ENCODE measurements at regions not wholly inside any gene's neighbourhood (a gene's known extent, or its start where the extent isn't known, plus 50 kb on each side); places are given as distances from the start of the nearest gene placed in this dataset.

GRCh38 chr2:217695033-217695520 is 307.7 kb downstream of the TNS1 start:
- Histone ChIP-seq H3K4me3 (ENCODE audit: low read length) (no peak overlapping the region), H3K27me3 (ENCODE audit: insufficient read depth, low read length) (no peaks in the 10 kb centered on the region), H3K36me3 (ENCODE audit: insufficient read depth, low read length) (no peaks in the 10 kb centered on the region), H3K9me3 (ENCODE audit: low read length) (no peaks in the 10 kb centered on the region), H2AFZ (ENCODE audit: low read depth, low read length) (no peak overlapping the region), H3K4me1 (ENCODE audit: insufficient read depth, low read length) (no peaks in the 10 kb centered on the region)

GRCh38 chr2:217694291-217694690 is 308.5 kb downstream of the TNS1 start:
- Histone ChIP-seq H3K36me3 (ENCODE audit: insufficient read depth, low read length) (no peaks in the 10 kb centered on the region), H3K27me3 (ENCODE audit: insufficient read depth, low read length) (no peaks in the 10 kb centered on the region), H2AFZ (ENCODE audit: low read depth, low read length) (no peak overlapping the region), H3K9me3 (ENCODE audit: low read length) (no peaks in the 10 kb centered on the region), H3K4me1 (ENCODE audit: insufficient read depth, low read length) (no peaks in the 10 kb centered on the region), H3K4me3 (ENCODE audit: low read length) (no peak overlapping the region)

- Histone ChIP-seq H3K4me3 (ENCODE audit: low read length) (no peak overlapping the region), H2AFZ (ENCODE audit: low read depth, low read length) (no peak overlapping the region), H3K9me3 (ENCODE audit: low read length) (no peaks in the 10 kb centered on the region), H3K36me3 (ENCODE audit: insufficient read depth, low read length) (no peaks in the 10 kb centered on the region), H3K4me1 (ENCODE audit: insufficient read depth, low read length) (no peaks in the 10 kb centered on the region), H3K27me3 (ENCODE audit: insufficient read depth, low read length) (no peaks in the 10 kb centered on the region)
These were observed 309.4 kb downstream of the TNS1 start for GRCh38 chr2:217693363-217693762.

GRCh38 chr2:217691920-217692666 is 310.7 kb downstream of the TNS1 start:
- Histone ChIP-seq H3K4me1 (ENCODE audit: insufficient read depth, low read length) (no peaks in the 10 kb centered on the region), H3K9me3 (ENCODE audit: low read length) (no peaks in the 10 kb centered on the region), H3K27me3 (ENCODE audit: insufficient read depth, low read length) (no peaks in the 10 kb centered on the region), H3K4me3 (ENCODE audit: low read length) (no peak overlapping the region), H3K36me3 (ENCODE audit: insufficient read depth, low read length) (no peaks in the 10 kb centered on the region), H2AFZ (ENCODE audit: low read depth, low read length) (no peak overlapping the region)

DNA sequence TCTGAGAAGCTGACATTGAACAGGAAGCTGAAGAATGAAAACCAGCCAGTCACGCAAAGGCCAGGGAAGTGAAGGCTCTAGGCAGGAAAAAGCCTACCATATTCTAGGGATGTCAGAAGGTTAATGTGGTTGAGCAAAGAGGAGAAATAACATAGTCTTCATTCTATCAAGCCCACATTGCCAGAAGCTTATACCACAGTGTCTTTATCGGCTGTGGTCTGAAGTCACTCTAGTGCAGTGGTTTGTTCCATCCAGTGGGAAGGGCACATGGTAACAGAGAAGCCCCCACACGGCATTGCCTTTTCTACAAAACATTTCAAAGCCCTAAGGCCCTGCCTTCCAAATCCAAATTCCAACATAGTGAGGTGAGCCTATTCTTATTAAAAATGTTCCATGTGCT is 311.3 kb downstream of the TNS1 start:
- Histone ChIP-seq H3K4me3 (ENCODE audit: low read length) (no peak overlapping the region), H3K4me1 (ENCODE audit: insufficient read depth, low read length) (no peaks in the 10 kb centered on the region), H2AFZ (ENCODE audit: low read depth, low read length) (no peak overlapping the region), H3K27me3 (ENCODE audit: insufficient read depth, low read length) (no peaks in the 10 kb centered on the region), H3K36me3 (ENCODE audit: insufficient read depth, low read length) (no peaks in the 10 kb centered on the region), H3K9me3 (ENCODE audit: low read length) (no peaks in the 10 kb centered on the region)

DNA sequence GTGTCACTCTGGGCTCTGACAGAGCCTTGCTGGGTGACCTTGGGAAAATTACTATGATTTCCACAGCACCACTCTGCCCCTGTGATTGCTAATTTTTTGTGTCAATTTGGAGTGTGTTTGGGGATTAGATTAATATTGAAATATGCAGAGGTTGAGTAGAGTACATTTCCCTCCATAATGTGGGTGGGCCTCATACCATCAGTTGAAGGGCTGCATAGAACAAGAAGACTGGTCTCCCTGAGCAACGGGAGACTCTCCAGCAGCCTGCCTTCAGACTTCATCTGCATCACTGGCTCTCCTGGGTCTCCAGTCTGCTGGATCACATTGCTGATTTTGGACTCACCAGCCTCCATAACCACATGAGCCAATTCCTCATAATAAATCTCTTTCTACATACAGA is 313.7 kb downstream of the TNS1 start:
- no peaks in the 10 kb centered on the region for H3K9me3 ChIP-seq (ENCODE audit: low read length)
- no peak overlapping the region for H2AFZ ChIP-seq (ENCODE audit: low read depth, low read length)
- no peaks in the 10 kb centered on the region for H3K27me3 ChIP-seq (ENCODE audit: insufficient read depth, low read length)
- no peak overlapping the region for H3K4me3 ChIP-seq (ENCODE audit: low read length)
- H3K4me1 ChIP-seq (ENCODE audit: insufficient read depth, low read length) = no peaks in the 10 kb centered on the region
- no peaks in the 10 kb centered on the region for H3K36me3 ChIP-seq (ENCODE audit: insufficient read depth, low read length)

DNA sequence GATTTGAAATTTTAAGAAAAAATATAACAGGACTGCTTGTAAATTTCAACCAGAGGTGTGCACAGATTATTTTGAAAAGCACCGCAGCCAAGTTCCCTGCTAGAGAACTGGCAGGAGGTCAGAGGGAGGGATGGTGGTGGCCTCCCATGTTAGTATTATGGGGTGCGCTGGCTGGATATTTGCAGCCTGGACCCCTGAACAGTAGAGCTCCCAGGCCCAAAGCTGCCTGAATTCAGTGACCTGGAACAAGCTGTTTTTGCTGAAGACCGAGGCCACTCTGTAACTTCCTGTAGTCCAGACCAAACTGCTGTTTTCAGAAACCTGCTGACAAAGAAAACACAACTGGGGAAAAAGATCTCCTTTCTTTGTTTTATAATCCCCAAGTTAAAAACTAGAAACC is 314.3 kb downstream of the TNS1 start:
- Histone ChIP-seq H3K36me3 (ENCODE audit: insufficient read depth, low read length) (no peaks in the 10 kb centered on the region), H3K9me3 (ENCODE audit: low read length) (no peaks in the 10 kb centered on the region), H3K4me1 (ENCODE audit: insufficient read depth, low read length) (no peaks in the 10 kb centered on the region), H3K27me3 (ENCODE audit: insufficient read depth, low read length) (no peaks in the 10 kb centered on the region), H3K4me3 (ENCODE audit: low read length) (no peak overlapping the region), H2AFZ (ENCODE audit: low read depth, low read length) (no peak overlapping the region)

DNA sequence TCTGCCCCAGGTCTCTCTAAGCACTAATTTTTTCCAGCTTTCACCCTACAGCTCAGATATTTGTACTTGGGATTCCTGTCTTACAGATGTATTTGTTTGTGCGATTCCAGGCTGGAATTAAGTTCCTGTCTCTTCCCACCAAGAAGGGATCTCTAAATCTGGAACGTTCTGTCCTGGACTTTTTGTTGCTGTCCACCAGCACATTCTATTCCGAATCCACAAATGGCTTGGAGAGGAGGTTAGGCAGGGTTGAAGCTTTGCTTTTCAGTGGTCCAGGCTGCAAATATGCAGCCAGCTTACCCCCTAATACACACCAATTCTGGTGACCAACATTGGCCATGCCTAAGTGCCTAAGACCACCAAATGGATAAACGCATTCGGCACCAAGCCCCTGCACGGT is 315.0 kb downstream of the TNS1 start:
- Histone ChIP-seq H2AFZ (ENCODE audit: low read depth, low read length) (no peak overlapping the region), H3K27me3 (ENCODE audit: insufficient read depth, low read length) (no peaks in the 10 kb centered on the region), H3K36me3 (ENCODE audit: insufficient read depth, low read length) (no peaks in the 10 kb centered on the region), H3K4me3 (ENCODE audit: low read length) (no peak overlapping the region), H3K9me3 (ENCODE audit: low read length) (no peaks in the 10 kb centered on the region), H3K4me1 (ENCODE audit: insufficient read depth, low read length) (no peaks in the 10 kb centered on the region)

GRCh38 chr2:217685255-217685605 is 317.6 kb downstream of the TNS1 start:
- no peak overlapping the region for H2AFZ ChIP-seq (ENCODE audit: low read depth, low read length)
- no peak overlapping the region for H3K4me3 ChIP-seq (ENCODE audit: low read length)
- H3K9me3 ChIP-seq (ENCODE audit: low read length) = no peaks in the 10 kb centered on the region
- H3K4me1 ChIP-seq (ENCODE audit: insufficient read depth, low read length) = peaks cover 3% of the 10 kb centered on the region
- H3K36me3 ChIP-seq (ENCODE audit: insufficient read depth, low read length) = no peaks in the 10 kb centered on the region
- no peaks in the 10 kb centered on the region for H3K27me3 ChIP-seq (ENCODE audit: insufficient read depth, low read length)

DNA sequence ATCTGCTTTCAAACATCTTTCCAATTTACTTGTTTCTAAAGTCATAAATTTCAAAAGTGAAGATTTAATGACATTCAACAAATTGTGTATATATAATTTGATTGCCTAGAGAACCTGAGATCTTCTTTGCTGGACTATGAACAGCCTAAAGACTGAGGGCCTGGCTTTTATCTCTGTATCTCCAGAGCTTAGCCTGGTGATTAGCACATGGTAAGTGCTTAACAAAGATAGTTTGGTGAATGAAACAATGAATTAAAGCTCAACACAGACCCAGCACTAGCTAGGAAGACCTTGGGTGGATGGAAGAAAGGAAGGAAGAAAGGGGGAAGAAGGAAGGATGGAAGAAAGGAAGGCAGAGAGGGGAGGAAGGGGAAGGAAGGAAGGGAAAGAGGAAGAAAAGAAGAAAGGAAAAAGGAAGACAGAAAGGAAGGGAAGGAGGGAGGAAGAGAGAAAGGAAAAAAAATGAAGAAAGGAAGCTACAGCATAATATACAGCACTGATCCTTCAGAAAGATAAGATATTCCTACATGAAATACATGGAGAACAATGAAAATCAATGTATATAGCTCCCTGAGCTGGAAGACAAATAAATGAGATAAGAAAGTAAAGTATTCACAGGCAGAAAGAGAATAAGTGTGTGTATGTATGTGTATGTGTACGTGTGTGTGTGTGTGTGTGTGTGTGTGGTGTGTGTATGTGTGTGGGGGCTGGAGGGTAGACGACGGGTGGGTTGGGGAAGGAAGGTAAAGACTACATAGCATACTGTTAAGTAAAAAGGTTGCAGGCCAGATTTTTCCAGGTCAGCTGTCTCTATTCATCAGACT is 318.2 kb downstream of the TNS1 start:
- H3K27me3 ChIP-seq (ENCODE audit: insufficient read depth, low read length) = no peaks in the 10 kb centered on the region
- H3K4me1 ChIP-seq (ENCODE audit: insufficient read depth, low read length) = peaks cover 3% of the 10 kb centered on the region
- no peaks in the 10 kb centered on the region for H3K36me3 ChIP-seq (ENCODE audit: insufficient read depth, low read length)
- no peak overlapping the region for H3K4me3 ChIP-seq (ENCODE audit: low read length)
- no peaks in the 10 kb centered on the region for H3K9me3 ChIP-seq (ENCODE audit: low read length)
- no peak overlapping the region for H2AFZ ChIP-seq (ENCODE audit: low read depth, low read length)

DNA sequence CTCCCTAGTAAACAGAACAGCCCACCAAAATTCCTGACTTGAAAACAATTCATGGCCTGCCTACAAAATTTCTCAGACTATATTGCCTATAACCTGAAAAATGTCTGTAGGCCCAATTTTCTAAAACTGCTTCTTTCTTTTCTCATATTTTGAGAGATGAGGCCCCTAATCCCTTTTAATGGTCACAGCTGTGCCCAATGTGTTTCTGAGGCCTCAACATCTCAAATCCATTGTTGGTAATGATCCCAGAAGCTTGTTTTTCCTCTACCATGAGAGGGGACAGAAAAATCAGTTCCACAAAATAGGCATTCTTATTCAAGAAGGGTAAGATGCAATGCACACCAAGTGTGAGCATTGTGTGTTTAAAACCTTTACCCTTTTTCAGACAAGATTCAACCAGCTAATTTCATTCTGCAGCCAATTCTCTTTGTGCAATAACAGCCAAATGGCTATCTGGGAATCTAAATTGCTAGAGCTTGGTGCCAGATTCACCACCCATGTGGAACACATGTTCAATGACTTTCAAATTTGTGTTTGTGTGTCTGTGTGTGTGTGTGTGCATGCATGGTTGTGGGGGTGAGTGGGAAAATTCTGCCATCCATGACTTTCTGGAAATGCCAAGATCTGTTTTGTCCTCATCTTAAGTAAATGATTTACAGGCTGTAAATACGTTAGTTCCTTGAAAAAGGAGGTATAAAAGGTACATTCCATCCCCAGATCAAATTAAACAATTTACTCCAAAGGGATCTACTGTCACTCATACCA is 319.5 kb downstream of the TNS1 start:
- Histone ChIP-seq H3K27me3 (ENCODE audit: insufficient read depth, low read length) (no peaks in the 10 kb centered on the region), H2AFZ (ENCODE audit: low read depth, low read length) (no peak overlapping the region), H3K36me3 (ENCODE audit: insufficient read depth, low read length) (no peaks in the 10 kb centered on the region), H3K4me3 (ENCODE audit: low read length) (no peak overlapping the region), H3K9me3 (ENCODE audit: low read length) (no peaks in the 10 kb centered on the region), H3K4me1 (ENCODE audit: insufficient read depth, low read length) (peaks cover 3% of the 10 kb centered on the region)

DNA sequence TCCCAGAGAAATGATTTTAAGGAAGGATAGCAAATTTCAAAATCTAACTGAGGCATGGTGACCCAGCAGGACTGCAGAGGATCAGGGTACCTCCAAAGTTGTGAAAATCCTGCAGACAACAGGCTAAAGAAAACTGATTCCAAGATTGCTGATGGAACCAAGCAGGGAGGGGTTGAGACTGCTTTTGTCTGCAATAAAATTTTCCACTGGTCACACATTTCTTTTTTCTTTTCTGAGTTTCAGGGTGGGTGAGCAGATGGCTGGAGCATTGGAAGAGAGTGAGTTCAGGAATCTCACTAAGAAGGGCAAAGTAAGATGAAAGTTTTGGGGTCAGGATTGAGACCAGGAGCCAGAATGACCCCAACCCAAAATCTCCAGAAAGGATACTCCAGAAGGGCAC is 321.0 kb downstream of the TNS1 start:
- Histone ChIP-seq H3K27me3 (ENCODE audit: insufficient read depth, low read length) (no peaks in the 10 kb centered on the region), H3K4me3 (ENCODE audit: low read length) (no peak overlapping the region), H3K36me3 (ENCODE audit: insufficient read depth, low read length) (no peaks in the 10 kb centered on the region), H3K4me1 (ENCODE audit: insufficient read depth, low read length) (peaks cover 3% of the 10 kb centered on the region), H2AFZ (ENCODE audit: low read depth, low read length) (no peak overlapping the region), H3K9me3 (ENCODE audit: low read length) (no peaks in the 10 kb centered on the region)

GRCh38 chr2:217680381-217680780 is 322.4 kb downstream of the TNS1 start:
- no peaks in the 10 kb centered on the region for H3K27me3 ChIP-seq (ENCODE audit: insufficient read depth, low read length)
- H2AFZ ChIP-seq (ENCODE audit: low read depth, low read length) = no peak overlapping the region
- H3K36me3 ChIP-seq (ENCODE audit: insufficient read depth, low read length) = no peaks in the 10 kb centered on the region
- peaks cover 3% of the 10 kb centered on the region for H3K4me1 ChIP-seq (ENCODE audit: insufficient read depth, low read length)
- no peaks in the 10 kb centered on the region for H3K9me3 ChIP-seq (ENCODE audit: low read length)
- H3K4me3 ChIP-seq (ENCODE audit: low read length) = no peak overlapping the region
